Esophagus muscularis mucosa (tissue), 4 donors: ENCODE measurements at regions not wholly inside any gene's neighbourhood (a gene's known extent, or its start where the extent isn't known, plus 50 kb on each side); places are given as distances from the start of the nearest gene placed in this dataset.

ENCODE experiments used
- CTCF ChIP-seq, 3 experiments: fragments of 200-600 bp in 2 of 3; fragments of 450-650 bp in 1 of 3; sonication (generic) in 2 of 3; IDR thresholded peaks; one replicate each; pipeline ENCODE4 v1.5.1; 2017 to 2019; ENCODE audit warnings: antibody characterized with exemption in 3 of 3, mild to moderate bottlenecking in 2 of 3, moderate library complexity in 1 of 3
- EP300 ChIP-seq: sonication (generic); formaldehyde crosslinking; IDR thresholded peaks from one replicate; pipeline ENCODE4 v1.6.1; 2017; ENCODE audit warnings: antibody characterized with exemption
- POLR2A ChIP-seq: fragments of 450-650 bp; IDR thresholded peaks from one replicate; pipeline ENCODE4 v1.6.1; 2017; ENCODE audit warnings: antibody characterized with exemption, moderate library complexity, mild to moderate bottlenecking, low read depth
- POLR2AphosphoS5 ChIP-seq, 2 donors: sonication (generic); formaldehyde crosslinking; IDR thresholded peaks; one replicate each; pipeline ENCODE4 v1.6.1; 2017; ENCODE audit warnings: antibody characterized with exemption in 2 of 2

- TF ChIP-seq CTCF (IDR thresholded peaks at IDR 0.05) (no peak), EP300 (no peak), POLR2A (no peak), POLR2AphosphoS5 (IDR thresholded peaks at IDR 0.05) (no peak)
These were observed 2357.2 kb downstream of the LRRC4C start for GRCh38 chr11:39102236-39102635.
